K562 (cell line): ENCODE measurements at regions not wholly inside any gene's neighbourhood (a gene's known extent, or its start where the extent isn't known, plus 50 kb on each side); places are given as distances from the start of the nearest gene placed in this dataset.

Experiments
- GATA2 ChIP-seq: sonication (generic); formaldehyde crosslinking; IDR thresholded peaks from 2 replicates; pipeline ENCODE4 v1.4.0; 2020; ENCODE audit warnings: mild to moderate bottlenecking, missing genetic modification reagents
- POLR2A ChIP-seq: fragments of 450-650 bp; conservative IDR thresholded peaks from 2 replicates; pipeline ENCODE4 v1.6.1; 2016
- PRMT5 ChIP-seq: sonication (generic); formaldehyde crosslinking; IDR thresholded peaks from 2 replicates; pipeline ENCODE4 v1.5.0; 2020; ENCODE audit warnings: missing genetic modification reagents
- PTTG1 ChIP-seq: fragments of 450-650 bp; IDR thresholded peaks from 2 replicates; pipeline ENCODE4 v1.6.1; 2016; ENCODE audit warnings: low read depth, mild to moderate bottlenecking, missing genetic modification characterization, missing compliant biosample characterization

- TF ChIP-seq POLR2A (no peak), GATA2 (CRISPR knock-in tag) (no peak), PTTG1 (tag) (no peak), PRMT5 (CRISPR knock-in tag) (no peak)
Observed at GRCh38 chr2:176997792-176998169, 214.8 kb upstream of the HNRNPA3 start.
